ENCODE measurements at regions not wholly inside any gene's neighbourhood (a gene's known extent, or its start where the extent isn't known, plus 50 kb on each side); places are given as distances from the start of the nearest gene placed in this dataset.

GRCh38 chr17:52947418-52947817 is 788.9 kb upstream of the CA10 start:
- ChIA-PET POLR2A (no interaction called here), CTCF (no interaction called here)
- no peak for DNase-seq
- no peaks in the 10 kb centered on the region for H3K4me1 ChIP-seq
- Mint-ChIP-seq H3K4me1 (ENCODE audit: low read depth, unreplicated experiment) (no peaks in the 10 kb centered on the region), H3K27ac (ENCODE audit: unreplicated experiment) (no peak overlapping the region), H3K27me3 (ENCODE audit: insufficient read depth, unreplicated experiment) (no peaks in the 10 kb centered on the region), H3K36me3 (ENCODE audit: insufficient read depth, unreplicated experiment) (no peaks in the 10 kb centered on the region), H3K4me3 (ENCODE audit: unreplicated experiment) (no peak overlapping the region), H3K9me3 (ENCODE audit: unreplicated experiment) (no peaks in the 10 kb centered on the region)
- no peaks in the 10 kb centered on the region for H3K36me3 ChIP-seq (ENCODE audit: control insufficient read depth, insufficient read depth, low read length)
- intact Hi-C loops (cut with micrococcal nuclease; ENCODE audit: unreplicated experiment): no loop called here
- no peak for TF ChIP-seq CTCF (IDR thresholded peaks at IDR 0.05; ENCODE audit: insufficient read depth in 1 of 2, low read depth in 1 of 2, low read length in 1 of 2, severe bottlenecking in 1 of 2, unreplicated experiment in 1 of 2)
- H3K27me3 ChIP-seq (replicated peaks; ENCODE audit: control insufficient read depth, insufficient read depth, low read length): no peaks in the 10 kb centered on the region
- no peak overlapping the region for H3K4me3 ChIP-seq (ENCODE audit: low read depth, low read length)
- no TSS peak for BruUV-seq (replicated peaks)
- no peaks in the 10 kb centered on the region for H3K9me3 ChIP-seq

- H3K4me3 Mint-ChIP-seq (ENCODE audit: unreplicated experiment): no peak overlapping the region
- Histone ChIP-seq H3K9me3 (0 out of 2 replicates have a peak, but pooled peaks cover 11% of the 10 kb centered on the region), H3K27me3 (replicated peaks; ENCODE audit: control insufficient read depth, insufficient read depth, low read length) (no peaks in the 10 kb centered on the region), H3K4me1 (no peaks in the 10 kb centered on the region), H3K4me3 (ENCODE audit: low read depth, low read length) (no peak overlapping the region), H3K36me3 (ENCODE audit: control insufficient read depth, insufficient read depth, low read length) (no peaks in the 10 kb centered on the region)
- intact Hi-C loops (cut with micrococcal nuclease; ENCODE audit: unreplicated experiment): no loop called here
- POLR2A ChIA-PET: no interaction called here
- no peak for DNase-seq
- no peak for TF ChIP-seq CTCF (IDR thresholded peaks at IDR 0.05; ENCODE audit: insufficient read depth in 1 of 2, low read depth in 1 of 2, low read length in 1 of 2, severe bottlenecking in 1 of 2, unreplicated experiment in 1 of 2)
- no peak overlapping the region for H3K27ac Mint-ChIP-seq (ENCODE audit: unreplicated experiment)
- BruUV-seq (replicated peaks): no TSS peak
- no peaks in the 10 kb centered on the region for H3K36me3 Mint-ChIP-seq (ENCODE audit: insufficient read depth, unreplicated experiment)
- no peaks in the 10 kb centered on the region for H3K27me3 Mint-ChIP-seq (ENCODE audit: insufficient read depth, unreplicated experiment)
- H3K4me1 Mint-ChIP-seq (ENCODE audit: low read depth, unreplicated experiment): no peaks in the 10 kb centered on the region
- peaks cover 19% of the 10 kb centered on the region for H3K9me3 Mint-ChIP-seq (ENCODE audit: unreplicated experiment)
- CTCF ChIA-PET: no interaction called here
Observed at GRCh38 chr17:52938623-52939230, 780.2 kb upstream of the CA10 start.

GRCh38 chr17:52930581-52930980 is 772.1 kb upstream of the CA10 start:
- no peak overlapping the region for H3K4me3 Mint-ChIP-seq (ENCODE audit: unreplicated experiment)
- POLR2A ChIA-PET: no interaction called here
- BruUV-seq (replicated peaks): no TSS peak

More at GRCh38 chr17:52930581-52930980, 772.1 kb upstream of the CA10 start:
- no peak for DNase-seq
- Histone ChIP-seq H3K4me1 (no peaks in the 10 kb centered on the region), H3K36me3 (ENCODE audit: control insufficient read depth, insufficient read depth, low read length) (no peaks in the 10 kb centered on the region), H3K4me3 (ENCODE audit: low read depth, low read length) (no peak overlapping the region), H3K27me3 (replicated peaks; ENCODE audit: control insufficient read depth, insufficient read depth, low read length) (no peaks in the 10 kb centered on the region), H3K9me3 (no peaks in the 10 kb centered on the region)
- intact Hi-C loops (cut with micrococcal nuclease; ENCODE audit: unreplicated experiment): no loop called here
- no peaks in the 10 kb centered on the region for H3K36me3 Mint-ChIP-seq (ENCODE audit: insufficient read depth, unreplicated experiment)
- peaks cover 3% of the 10 kb centered on the region for H3K27me3 Mint-ChIP-seq (ENCODE audit: insufficient read depth, unreplicated experiment)
- TF ChIP-seq CTCF (IDR thresholded peaks at IDR 0.05; ENCODE audit: insufficient read depth in 1 of 2, low read depth in 1 of 2, low read length in 1 of 2, severe bottlenecking in 1 of 2, unreplicated experiment in 1 of 2): no peak
- H3K27ac Mint-ChIP-seq (ENCODE audit: unreplicated experiment): no peak overlapping the region
- no peaks in the 10 kb centered on the region for H3K4me1 Mint-ChIP-seq (ENCODE audit: low read depth, unreplicated experiment)
- CTCF ChIA-PET: no interaction called here
- H3K9me3 Mint-ChIP-seq (ENCODE audit: unreplicated experiment): peaks cover 5% of the 10 kb centered on the region

All from Caco-2 (cell line).